Right lobe of liver (tissue), 4 donors: ENCODE measurements at regions not wholly inside any gene's neighbourhood (a gene's known extent, or its start where the extent isn't known, plus 50 kb on each side); places are given as distances from the start of the nearest gene placed in this dataset.
"Not testable (repeated sequence)": the region's sequence is repeated elsewhere in the genome, so short reads cannot be mapped to it uniquely, and the experiment has no call there.

Experiments
- POLR2A ChIP-seq: fragments of 450-650 bp; IDR thresholded peaks from one replicate; pipeline ENCODE4 v1.6.1; 2017; ENCODE audit warnings: antibody characterized with exemption, mild to moderate bottlenecking
- TF ChIP-seq, protein P1 (sequence below), 4 donors: fragments of 200-600 bp in 3 of 4; fragments of 450-650 bp in 1 of 4; IDR thresholded peaks; one replicate each; pipeline versions ENCODE4 v1.5.1 to v1.8.0; 2016 to 2022; ENCODE audit warnings: antibody characterized with exemption in 4 of 4, mild to moderate bottlenecking in 2 of 4
- donor health status: DM: no; HTN: no; CAD: no.
- donor health status: DM: no; HTN: no; CAD: no.
- donor health status: DM: no; HTN: yes; CAD: no.

DNA sequence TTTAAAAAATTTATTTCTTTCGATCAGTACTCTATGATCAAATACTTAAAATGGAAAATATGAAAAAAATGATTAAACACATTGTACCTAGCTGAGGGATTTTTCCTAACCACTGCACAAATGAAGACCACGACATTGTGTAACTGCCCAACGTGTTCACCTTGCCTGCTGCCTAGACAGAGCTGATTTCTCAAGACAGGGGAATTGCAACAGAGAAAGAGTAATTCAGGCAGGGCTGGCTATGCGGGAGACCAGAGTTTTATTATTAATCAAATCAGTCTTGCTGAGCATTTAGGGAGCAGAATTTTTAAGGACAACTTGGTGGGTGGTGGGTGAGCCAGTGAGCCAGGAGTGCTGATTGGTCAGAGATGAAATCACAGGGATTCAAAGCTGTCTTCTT, 1290.8 kb downstream of the RPIA start:
- TF ChIP-seq, protein P1, sequence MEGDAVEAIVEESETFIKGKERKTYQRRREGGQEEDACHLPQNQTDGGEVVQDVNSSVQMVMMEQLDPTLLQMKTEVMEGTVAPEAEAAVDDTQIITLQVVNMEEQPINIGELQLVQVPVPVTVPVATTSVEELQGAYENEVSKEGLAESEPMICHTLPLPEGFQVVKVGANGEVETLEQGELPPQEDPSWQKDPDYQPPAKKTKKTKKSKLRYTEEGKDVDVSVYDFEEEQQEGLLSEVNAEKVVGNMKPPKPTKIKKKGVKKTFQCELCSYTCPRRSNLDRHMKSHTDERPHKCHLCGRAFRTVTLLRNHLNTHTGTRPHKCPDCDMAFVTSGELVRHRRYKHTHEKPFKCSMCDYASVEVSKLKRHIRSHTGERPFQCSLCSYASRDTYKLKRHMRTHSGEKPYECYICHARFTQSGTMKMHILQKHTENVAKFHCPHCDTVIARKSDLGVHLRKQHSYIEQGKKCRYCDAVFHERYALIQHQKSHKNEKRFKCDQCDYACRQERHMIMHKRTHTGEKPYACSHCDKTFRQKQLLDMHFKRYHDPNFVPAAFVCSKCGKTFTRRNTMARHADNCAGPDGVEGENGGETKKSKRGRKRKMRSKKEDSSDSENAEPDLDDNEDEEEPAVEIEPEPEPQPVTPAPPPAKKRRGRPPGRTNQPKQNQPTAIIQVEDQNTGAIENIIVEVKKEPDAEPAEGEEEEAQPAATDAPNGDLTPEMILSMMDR (IDR thresholded peaks at IDR 0.05), result not testable (repeated sequence)
- not testable (repeated sequence) for TF ChIP-seq POLR2A
